ENCODE measurements at regions not wholly inside any gene's neighbourhood (a gene's known extent, or its start where the extent isn't known, plus 50 kb on each side); places are given as distances from the start of the nearest gene placed in this dataset.

GRCh38 chr11:42363701-42364100, 904.2 kb upstream of the LRRC4C start:
- Histone ChIP-seq H3K23ac (ENCODE audit: low read length) (no peak overlapping the region), H2BK120ac (ENCODE audit: low read depth, low read length) (no peak overlapping the region), H3K9ac (ENCODE audit: low read length) (no peak overlapping the region), H3K18ac (ENCODE audit: low read length) (no peak overlapping the region), H4K5ac (ENCODE audit: low read length) (no peak overlapping the region), H3K27ac (ENCODE audit: low read depth, low read length) (no peak overlapping the region), H3K56ac (ENCODE audit: low read length) (no peak overlapping the region), H3K79me1 (ENCODE audit: low read length) (no peaks in the 10 kb centered on the region), H2AK5ac (ENCODE audit: low read length) (no peak overlapping the region), H3K4me2 (ENCODE audit: low read length) (no peak overlapping the region), H4K8ac (ENCODE audit: low read depth, low read length) (no peak overlapping the region), H3K4me1 (ENCODE audit: control insufficient read depth, low read depth, low read length) (no peaks in the 10 kb centered on the region), H3K79me2 (ENCODE audit: control insufficient read depth, insufficient read depth, low read length) (no peaks in the 10 kb centered on the region), H3K4ac (ENCODE audit: low read depth, low read length) (no peak overlapping the region), H2BK5ac (ENCODE audit: low read length) (no peak overlapping the region), H3K4me3 (ENCODE audit: low read length) (no peak overlapping the region), H3K27me3 (ENCODE audit: insufficient read depth, low read length, poor library complexity) (no peaks in the 10 kb centered on the region), H3K36me3 (ENCODE audit: control insufficient read depth, insufficient read depth, low read length) (no peaks in the 10 kb centered on the region), H2BK15ac (replicated peaks; ENCODE audit: low read depth) (no peak overlapping the region)
- no CpG with 5 or more reads among the region's 2 CpGs for WGBS (ENCODE audit: extremely low coverage, insufficient coverage, low lambda C conversion rate)
- DNase-seq: no peak

GRCh38 chr11:42390116-42390515, 921.7 kb upstream of the API5 start:
- H2BK5ac ChIP-seq (ENCODE audit: low read length): no peak overlapping the region
- no peak overlapping the region for H4K5ac ChIP-seq (ENCODE audit: low read length)
- no peaks in the 10 kb centered on the region for H3K36me3 ChIP-seq (ENCODE audit: control insufficient read depth, insufficient read depth, low read length)
- H3K4me2 ChIP-seq (ENCODE audit: low read length): no peak overlapping the region
- no peak overlapping the region for H2AK5ac ChIP-seq (ENCODE audit: low read length)
- no peak overlapping the region for H3K56ac ChIP-seq (ENCODE audit: low read length)
- no peaks in the 10 kb centered on the region for H3K79me2 ChIP-seq (ENCODE audit: control insufficient read depth, insufficient read depth, low read length)
- H3K4me1 ChIP-seq (ENCODE audit: control insufficient read depth, low read depth, low read length): no peaks in the 10 kb centered on the region
- H2BK15ac ChIP-seq (replicated peaks; ENCODE audit: low read depth): no peak overlapping the region
- H3K23ac ChIP-seq (ENCODE audit: low read length): no peak overlapping the region
- no peak overlapping the region for H3K18ac ChIP-seq (ENCODE audit: low read length)
- H3K79me1 ChIP-seq (ENCODE audit: low read length): no peaks in the 10 kb centered on the region
- no peak overlapping the region for H3K27ac ChIP-seq (ENCODE audit: low read depth, low read length)
- no peak overlapping the region for H3K9ac ChIP-seq (ENCODE audit: low read length)
- no peak overlapping the region for H4K8ac ChIP-seq (ENCODE audit: low read depth, low read length)
- H3K4me3 ChIP-seq (ENCODE audit: low read length): no peak overlapping the region
- H3K27me3 ChIP-seq (ENCODE audit: insufficient read depth, low read length, poor library complexity): no peaks in the 10 kb centered on the region
- no peak for DNase-seq
- H2BK120ac ChIP-seq (ENCODE audit: low read depth, low read length): no peak overlapping the region
- no peak overlapping the region for H3K4ac ChIP-seq (ENCODE audit: low read depth, low read length)

GRCh38 chr11:42397483-42397882, 914.3 kb upstream of the API5 start:
- H3K79me2 ChIP-seq (ENCODE audit: control insufficient read depth, insufficient read depth, low read length): no peaks in the 10 kb centered on the region
- no peak overlapping the region for H3K23ac ChIP-seq (ENCODE audit: low read length)
- H3K4me1 ChIP-seq (ENCODE audit: control insufficient read depth, low read depth, low read length): no peaks in the 10 kb centered on the region
- no peaks in the 10 kb centered on the region for H3K79me1 ChIP-seq (ENCODE audit: low read length)
- no peak overlapping the region for H2BK120ac ChIP-seq (ENCODE audit: low read depth, low read length)
- H3K18ac ChIP-seq (ENCODE audit: low read length): no peak overlapping the region
- no peak overlapping the region for H4K8ac ChIP-seq (ENCODE audit: low read depth, low read length)
- H2AK5ac ChIP-seq (ENCODE audit: low read length): no peak overlapping the region
- H3K4ac ChIP-seq (ENCODE audit: low read depth, low read length): no peak overlapping the region
- no peak for DNase-seq
- H4K5ac ChIP-seq (ENCODE audit: low read length): no peak overlapping the region
- no peak overlapping the region for H3K9ac ChIP-seq (ENCODE audit: low read length)
- H2BK5ac ChIP-seq (ENCODE audit: low read length): no peak overlapping the region
- no peaks in the 10 kb centered on the region for H3K36me3 ChIP-seq (ENCODE audit: control insufficient read depth, insufficient read depth, low read length)
- no peak overlapping the region for H2BK15ac ChIP-seq (replicated peaks; ENCODE audit: low read depth)
- H3K27me3 ChIP-seq (ENCODE audit: insufficient read depth, low read length, poor library complexity): no peaks in the 10 kb centered on the region
- H3K56ac ChIP-seq (ENCODE audit: low read length): no peak overlapping the region
- no peak overlapping the region for H3K4me3 ChIP-seq (ENCODE audit: low read length)
- no peak overlapping the region for H3K27ac ChIP-seq (ENCODE audit: low read depth, low read length)
- H3K4me2 ChIP-seq (ENCODE audit: low read length): no peak overlapping the region

GRCh38 chr11:42407341-42407740, 904.5 kb upstream of the API5 start:
- H3K23ac ChIP-seq (ENCODE audit: low read length): no peak overlapping the region
- H3K79me2 ChIP-seq (ENCODE audit: control insufficient read depth, insufficient read depth, low read length): no peaks in the 10 kb centered on the region
- no CpG with 5 or more reads among the region's 3 CpGs for WGBS (ENCODE audit: extremely low coverage, insufficient coverage, low lambda C conversion rate)
- no peak overlapping the region for H3K18ac ChIP-seq (ENCODE audit: low read length)
- H2AK5ac ChIP-seq (ENCODE audit: low read length): no peak overlapping the region
- no peak overlapping the region for H4K8ac ChIP-seq (ENCODE audit: low read depth, low read length)
- peak; percentile 96 for DNase-seq
- no peaks in the 10 kb centered on the region for H3K4me1 ChIP-seq (ENCODE audit: control insufficient read depth, low read depth, low read length)
- no peak overlapping the region for H3K9ac ChIP-seq (ENCODE audit: low read length)
- no peak overlapping the region for H3K27ac ChIP-seq (ENCODE audit: low read depth, low read length)
- H3K27me3 ChIP-seq (ENCODE audit: insufficient read depth, low read length, poor library complexity): no peaks in the 10 kb centered on the region
- no peak overlapping the region for H3K4me2 ChIP-seq (ENCODE audit: low read length)
- no peak overlapping the region for H2BK5ac ChIP-seq (ENCODE audit: low read length)
- no peak overlapping the region for H2BK15ac ChIP-seq (replicated peaks; ENCODE audit: low read depth)
- no peak overlapping the region for H2BK120ac ChIP-seq (ENCODE audit: low read depth, low read length)
- no peak overlapping the region for H3K4me3 ChIP-seq (ENCODE audit: low read length)
- no peaks in the 10 kb centered on the region for H3K36me3 ChIP-seq (ENCODE audit: control insufficient read depth, insufficient read depth, low read length)
- H4K5ac ChIP-seq (ENCODE audit: low read length): no peak overlapping the region
- no peak overlapping the region for H3K56ac ChIP-seq (ENCODE audit: low read length)
- H3K79me1 ChIP-seq (ENCODE audit: low read length): no peaks in the 10 kb centered on the region
- H3K4ac ChIP-seq (ENCODE audit: low read depth, low read length): no peak overlapping the region

GRCh38 chr11:42410251-42410955, 901.4 kb upstream of the API5 start:
- no peak overlapping the region for H2BK120ac ChIP-seq (ENCODE audit: low read depth, low read length)
- no peak overlapping the region for H4K5ac ChIP-seq (ENCODE audit: low read length)
- peak; percentile 36 for DNase-seq
- no peak overlapping the region for H3K4me2 ChIP-seq (ENCODE audit: low read length)
- H2BK15ac ChIP-seq (replicated peaks; ENCODE audit: low read depth): no peak overlapping the region
- no peak overlapping the region for H2BK5ac ChIP-seq (ENCODE audit: low read length)
- no peak overlapping the region for H4K8ac ChIP-seq (ENCODE audit: low read depth, low read length)
- H3K23ac ChIP-seq (ENCODE audit: low read length): no peak overlapping the region
- H3K18ac ChIP-seq (ENCODE audit: low read length): no peak overlapping the region
- H3K9ac ChIP-seq (ENCODE audit: low read length): no peak overlapping the region
- H3K36me3 ChIP-seq (ENCODE audit: control insufficient read depth, insufficient read depth, low read length): no peaks in the 10 kb centered on the region
- H3K4me3 ChIP-seq (ENCODE audit: low read length): no peak overlapping the region
- no peak overlapping the region for H3K27ac ChIP-seq (ENCODE audit: low read depth, low read length)
- H3K56ac ChIP-seq (ENCODE audit: low read length): no peak overlapping the region
- no CpG with 5 or more reads among the region's 6 CpGs for WGBS (ENCODE audit: extremely low coverage, insufficient coverage, low lambda C conversion rate)
- H3K4me1 ChIP-seq (ENCODE audit: control insufficient read depth, low read depth, low read length): no peaks in the 10 kb centered on the region
- H3K79me2 ChIP-seq (ENCODE audit: control insufficient read depth, insufficient read depth, low read length): no peaks in the 10 kb centered on the region
- no peaks in the 10 kb centered on the region for H3K79me1 ChIP-seq (ENCODE audit: low read length)
- H2AK5ac ChIP-seq (ENCODE audit: low read length): no peak overlapping the region
- H3K27me3 ChIP-seq (ENCODE audit: insufficient read depth, low read length, poor library complexity): no peaks in the 10 kb centered on the region
- H3K4ac ChIP-seq (ENCODE audit: low read depth, low read length): no peak overlapping the region

- no peak for DNase-seq
- no peak overlapping the region for H3K4me2 ChIP-seq (ENCODE audit: low read length)
- no peak overlapping the region for H3K4ac ChIP-seq (ENCODE audit: low read depth, low read length)
- no peak overlapping the region for H4K8ac ChIP-seq (ENCODE audit: low read depth, low read length)
- no peak overlapping the region for H2BK5ac ChIP-seq (ENCODE audit: low read length)
- WGBS (ENCODE audit: extremely low coverage, insufficient coverage, low lambda C conversion rate): no CpG with 5 or more reads among the region's 4 CpGs
- H3K4me1 ChIP-seq (ENCODE audit: control insufficient read depth, low read depth, low read length): no peaks in the 10 kb centered on the region
- no peaks in the 10 kb centered on the region for H3K36me3 ChIP-seq (ENCODE audit: control insufficient read depth, insufficient read depth, low read length)
- H2BK120ac ChIP-seq (ENCODE audit: low read depth, low read length): no peak overlapping the region
- no peaks in the 10 kb centered on the region for H3K79me1 ChIP-seq (ENCODE audit: low read length)
- H2AK5ac ChIP-seq (ENCODE audit: low read length): no peak overlapping the region
- no peak overlapping the region for H3K9ac ChIP-seq (ENCODE audit: low read length)
- no peak overlapping the region for H3K18ac ChIP-seq (ENCODE audit: low read length)
- H2BK15ac ChIP-seq (replicated peaks; ENCODE audit: low read depth): no peak overlapping the region
- no peak overlapping the region for H3K27ac ChIP-seq (ENCODE audit: low read depth, low read length)
- H3K23ac ChIP-seq (ENCODE audit: low read length): no peak overlapping the region
- no peaks in the 10 kb centered on the region for H3K27me3 ChIP-seq (ENCODE audit: insufficient read depth, low read length, poor library complexity)
- H4K5ac ChIP-seq (ENCODE audit: low read length): no peak overlapping the region
- H3K4me3 ChIP-seq (ENCODE audit: low read length): no peak overlapping the region
- H3K56ac ChIP-seq (ENCODE audit: low read length): no peak overlapping the region
- H3K79me2 ChIP-seq (ENCODE audit: control insufficient read depth, insufficient read depth, low read length): no peaks in the 10 kb centered on the region
Measured at GRCh38 chr11:42412590-42412989, 899.2 kb upstream of the API5 start.
